Suprapubic skin (tissue), 4 donors: ENCODE measurements at regions not wholly inside any gene's neighbourhood (a gene's known extent, or its start where the extent isn't known, plus 50 kb on each side); places are given as distances from the start of the nearest gene placed in this dataset.

Source experiments
- EP300 ChIP-seq: sonication (generic); formaldehyde crosslinking; IDR thresholded peaks from one replicate; pipeline ENCODE4 v1.6.1; 2017; ENCODE audit warnings: antibody characterized with exemption
- POLR2A ChIP-seq, 2 donors: fragments of 450-650 bp; IDR thresholded peaks; one replicate each; pipeline ENCODE4 v1.6.1; 2017; ENCODE audit warnings: antibody characterized with exemption in 2 of 2, mild to moderate bottlenecking in 2 of 2, moderate library complexity in 2 of 2
- POLR2AphosphoS5 ChIP-seq, 3 donors: sonication (generic); formaldehyde crosslinking; IDR thresholded peaks; one replicate each; pipeline ENCODE4 v1.6.1; 2017; ENCODE audit warnings: antibody characterized with exemption in 3 of 3
- TF ChIP-seq, protein P1 (sequence below), 2 donors: fragments of 200-600 bp in 1 of 2; fragments of 450-650 bp in 1 of 2; sonication (generic) in 1 of 2; IDR thresholded peaks; one replicate each; pipeline ENCODE4 v1.5.1; 2016 to 2019; ENCODE audit warnings: antibody characterized with exemption in 2 of 2, mild to moderate bottlenecking in 1 of 2, moderate library complexity in 1 of 2

DNA sequence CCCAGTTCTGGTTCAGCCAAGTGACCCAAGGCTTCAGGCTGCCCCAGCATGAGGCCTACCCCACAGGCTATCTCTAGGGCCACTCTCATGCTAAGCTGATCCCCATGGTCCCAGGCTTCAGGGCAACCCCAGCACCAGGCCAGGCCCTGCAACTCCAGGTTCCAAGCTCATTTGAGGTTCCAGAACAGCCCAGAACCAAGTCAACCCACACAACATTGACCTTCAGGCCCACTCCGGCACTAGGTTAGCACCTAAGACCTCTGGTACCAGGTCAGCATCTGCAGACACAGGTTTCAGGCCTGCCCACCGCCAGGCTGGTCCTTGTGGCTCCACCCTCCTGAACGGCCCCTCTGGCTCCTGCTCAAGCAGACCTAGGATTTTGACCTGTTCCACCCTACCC lies 421.2 kb downstream of the CDH11 start:
- TF ChIP-seq, protein P1, sequence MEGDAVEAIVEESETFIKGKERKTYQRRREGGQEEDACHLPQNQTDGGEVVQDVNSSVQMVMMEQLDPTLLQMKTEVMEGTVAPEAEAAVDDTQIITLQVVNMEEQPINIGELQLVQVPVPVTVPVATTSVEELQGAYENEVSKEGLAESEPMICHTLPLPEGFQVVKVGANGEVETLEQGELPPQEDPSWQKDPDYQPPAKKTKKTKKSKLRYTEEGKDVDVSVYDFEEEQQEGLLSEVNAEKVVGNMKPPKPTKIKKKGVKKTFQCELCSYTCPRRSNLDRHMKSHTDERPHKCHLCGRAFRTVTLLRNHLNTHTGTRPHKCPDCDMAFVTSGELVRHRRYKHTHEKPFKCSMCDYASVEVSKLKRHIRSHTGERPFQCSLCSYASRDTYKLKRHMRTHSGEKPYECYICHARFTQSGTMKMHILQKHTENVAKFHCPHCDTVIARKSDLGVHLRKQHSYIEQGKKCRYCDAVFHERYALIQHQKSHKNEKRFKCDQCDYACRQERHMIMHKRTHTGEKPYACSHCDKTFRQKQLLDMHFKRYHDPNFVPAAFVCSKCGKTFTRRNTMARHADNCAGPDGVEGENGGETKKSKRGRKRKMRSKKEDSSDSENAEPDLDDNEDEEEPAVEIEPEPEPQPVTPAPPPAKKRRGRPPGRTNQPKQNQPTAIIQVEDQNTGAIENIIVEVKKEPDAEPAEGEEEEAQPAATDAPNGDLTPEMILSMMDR (IDR thresholded peaks at IDR 0.05) = no peak
- TF ChIP-seq POLR2A (IDR thresholded peaks at IDR 0.05) = no peak
- TF ChIP-seq POLR2AphosphoS5 (IDR thresholded peaks at IDR 0.05) = no peak
- no peak for TF ChIP-seq EP300
